ENCODE measurements at regions not wholly inside any gene's neighbourhood (a gene's known extent, or its start where the extent isn't known, plus 50 kb on each side); places are given as distances from the start of the nearest gene placed in this dataset.
"Not testable (repeated sequence)": the region's sequence is repeated elsewhere in the genome, so short reads cannot be mapped to it uniquely, and the experiment has no call there.

GRCh38 chrX:34381241-34381640, 249.1 kb upstream of the FAM47A start:
- H3K4me3 Mint-ChIP-seq, result no peak overlapping the region
- CTCF ChIA-PET, result no interaction called here
- H3K36me3 Mint-ChIP-seq, result no peaks in the 10 kb centered on the region
- intact Hi-C loops (cut with micrococcal nuclease), result no loop called here
- DNase-seq, result no peak
- no peak overlapping the region for H3K27ac Mint-ChIP-seq
- H3K4me1 Mint-ChIP-seq (ENCODE audit: low read depth), result no peaks in the 10 kb centered on the region
- H3K9me3 Mint-ChIP-seq, result no peaks in the 10 kb centered on the region
- no peaks in the 10 kb centered on the region for H3K27me3 Mint-ChIP-seq
- POLR2A ChIA-PET, result no interaction called here

- no peak for DNase-seq
- CTCF ChIA-PET, result no interaction called here
- POLR2A ChIA-PET, result no interaction called here
- Mint-ChIP-seq H3K27ac (no peak overlapping the region), H3K9me3 (no peaks in the 10 kb centered on the region), H3K27me3 (no peaks in the 10 kb centered on the region), H3K36me3 (no peaks in the 10 kb centered on the region), H3K4me1 (ENCODE audit: low read depth) (no peaks in the 10 kb centered on the region), H3K4me3 (no peak overlapping the region)
- intact Hi-C loops (cut with micrococcal nuclease), result no loop called here
Measured at GRCh38 chrX:34379891-34380290, 247.8 kb upstream of the FAM47A start.

DNA sequence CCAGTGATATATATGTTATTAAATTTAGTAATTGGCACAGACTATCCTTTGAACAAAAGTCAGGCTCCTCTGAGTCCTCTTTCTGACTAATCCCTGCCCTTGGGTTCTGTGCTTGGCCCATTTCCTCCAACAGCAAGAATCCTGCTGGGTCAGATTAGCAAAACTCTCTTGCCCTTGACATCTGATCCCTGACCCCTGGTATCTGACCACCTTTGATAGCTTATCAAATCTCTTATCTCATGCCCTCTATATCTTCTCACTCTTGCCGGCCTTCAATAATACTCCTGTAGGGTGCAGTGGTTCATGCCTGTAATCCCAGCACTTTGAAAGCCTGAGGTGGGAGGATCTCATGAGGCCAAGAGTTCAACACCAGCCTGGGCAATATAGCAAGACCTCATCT, 245.5 kb upstream of the FAM47A start:
- ChIA-PET POLR2A (no interaction called here), CTCF (no interaction called here)
- Mint-ChIP-seq H3K36me3 (no peaks in the 10 kb centered on the region), H3K9me3 (no peaks in the 10 kb centered on the region), H3K27me3 (no peaks in the 10 kb centered on the region), H3K4me1 (ENCODE audit: low read depth) (no peaks in the 10 kb centered on the region), H3K4me3 (no peak overlapping the region), H3K27ac (no peak overlapping the region)
- DNase-seq, result no peak
- intact Hi-C loops (cut with micrococcal nuclease), result no loop called here

DNA sequence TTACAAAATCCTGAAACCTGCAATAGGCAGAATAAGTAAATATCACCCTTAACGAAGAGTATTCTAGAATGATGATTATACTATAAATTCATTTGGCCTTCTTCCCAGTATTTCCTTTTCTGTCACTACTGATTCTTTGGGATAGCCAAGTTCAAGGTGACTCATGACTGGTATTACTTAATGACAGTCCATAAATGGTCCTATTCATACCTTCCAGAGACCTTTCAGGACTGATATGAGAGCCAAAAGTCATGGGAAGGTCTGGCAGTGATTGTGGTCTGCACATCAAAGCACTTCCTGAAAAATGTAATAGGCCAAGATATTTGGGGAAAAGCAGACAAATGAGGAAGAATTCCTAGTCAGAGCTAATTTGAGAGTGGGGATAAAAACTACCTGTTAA, 239.6 kb upstream of the FAM47A start:
- ChIA-PET CTCF (no interaction called here), POLR2A (no interaction called here)
- no peak for DNase-seq
- Mint-ChIP-seq H3K27ac (no peak overlapping the region), H3K36me3 (no peaks in the 10 kb centered on the region), H3K4me3 (no peak overlapping the region), H3K9me3 (peaks cover 3% of the 10 kb centered on the region), H3K4me1 (ENCODE audit: low read depth) (no peaks in the 10 kb centered on the region), H3K27me3 (no peaks in the 10 kb centered on the region)
- intact Hi-C loops (cut with micrococcal nuclease), result no loop called here

DNA sequence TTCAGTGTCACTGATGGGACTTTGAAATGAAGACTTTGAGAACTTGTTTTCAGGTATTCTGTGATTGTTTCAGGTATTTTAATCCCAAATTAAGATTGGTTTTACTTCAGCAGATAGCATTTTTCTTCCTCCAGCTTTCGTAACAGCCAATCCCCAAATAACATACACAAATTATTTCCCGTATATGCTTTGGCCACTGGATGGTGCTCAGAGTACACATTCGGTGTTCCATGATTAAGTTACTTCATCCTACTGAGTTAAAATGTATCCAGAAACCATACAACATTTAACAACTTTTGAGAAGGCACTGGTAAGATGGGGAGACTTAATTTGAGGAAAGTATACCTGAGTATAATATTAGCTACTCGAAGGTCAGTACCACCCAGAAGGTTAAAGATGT, 233.4 kb upstream of the FAM47A start:
- intact Hi-C loops (cut with micrococcal nuclease), result no loop called here
- H3K4me3 Mint-ChIP-seq, result no peak overlapping the region
- no peaks in the 10 kb centered on the region for H3K36me3 Mint-ChIP-seq
- H3K27me3 Mint-ChIP-seq, result no peaks in the 10 kb centered on the region
- DNase-seq, result no peak
- CTCF ChIA-PET, result no interaction called here
- no peak overlapping the region for H3K27ac Mint-ChIP-seq
- H3K9me3 Mint-ChIP-seq, result no peaks in the 10 kb centered on the region
- POLR2A ChIA-PET, result no interaction called here
- no peaks in the 10 kb centered on the region for H3K4me1 Mint-ChIP-seq (ENCODE audit: low read depth)

DNA sequence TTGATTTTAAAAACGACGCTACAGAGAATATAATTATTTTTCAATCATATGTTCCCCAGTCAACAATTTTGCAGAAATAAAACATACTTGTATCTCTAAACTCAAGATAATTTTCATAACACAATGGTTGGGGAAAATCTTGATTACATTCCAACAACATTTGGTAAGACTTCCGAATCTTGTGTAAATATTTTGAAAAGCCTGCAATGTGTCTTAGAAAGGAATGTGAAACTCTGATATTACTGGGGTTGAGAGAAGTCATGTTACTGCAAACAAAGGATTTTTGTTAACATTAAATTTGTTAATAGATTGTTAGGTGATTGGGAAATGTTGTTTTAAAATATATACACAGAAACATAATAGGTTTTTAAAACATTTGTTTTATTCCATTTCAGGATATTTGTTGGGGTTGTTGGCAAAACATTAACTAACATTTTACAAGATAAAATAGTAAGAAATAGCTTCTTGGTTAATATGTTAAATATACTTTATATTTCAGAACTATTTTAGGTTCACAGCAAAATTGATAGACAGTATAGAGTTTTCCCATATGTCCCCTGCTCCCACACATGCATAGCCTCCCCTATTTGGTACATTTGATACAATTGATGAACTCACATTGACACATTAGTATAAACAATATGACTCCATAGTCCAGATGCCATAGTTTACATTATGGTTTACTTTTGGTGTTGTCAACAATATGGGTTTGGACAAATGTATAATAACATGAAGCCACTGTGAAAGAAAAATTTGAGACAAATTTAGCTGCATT, 218.6 kb upstream of the FAM47A start:
- no peaks in the 10 kb centered on the region for H3K36me3 Mint-ChIP-seq
- H3K4me3 Mint-ChIP-seq, result no peak overlapping the region
- no peaks in the 10 kb centered on the region for H3K4me1 Mint-ChIP-seq (ENCODE audit: low read depth)
- intact Hi-C loops (cut with micrococcal nuclease), result no loop called here
- H3K9me3 Mint-ChIP-seq, result peaks cover 5% of the 10 kb centered on the region
- H3K27ac Mint-ChIP-seq, result no peak overlapping the region
- CTCF ChIA-PET, result no interaction called here
- no peaks in the 10 kb centered on the region for H3K27me3 Mint-ChIP-seq
- POLR2A ChIA-PET, result no interaction called here
- DNase-seq, result no peak

- Mint-ChIP-seq H3K27ac (no peak overlapping the region), H3K4me3 (no peak overlapping the region), H3K27me3 (no peaks in the 10 kb centered on the region), H3K36me3 (no peaks in the 10 kb centered on the region), H3K9me3 (peaks cover 10% of the 10 kb centered on the region), H3K4me1 (ENCODE audit: low read depth) (no peaks in the 10 kb centered on the region)
- POLR2A ChIA-PET, result no interaction called here
- CTCF ChIA-PET, result no interaction called here
- DNase-seq, result no peak
- intact Hi-C loops (cut with micrococcal nuclease), result no loop called here
Measured at GRCh38 chrX:34343001-34343400, 210.9 kb upstream of the FAM47A start.

DNA sequence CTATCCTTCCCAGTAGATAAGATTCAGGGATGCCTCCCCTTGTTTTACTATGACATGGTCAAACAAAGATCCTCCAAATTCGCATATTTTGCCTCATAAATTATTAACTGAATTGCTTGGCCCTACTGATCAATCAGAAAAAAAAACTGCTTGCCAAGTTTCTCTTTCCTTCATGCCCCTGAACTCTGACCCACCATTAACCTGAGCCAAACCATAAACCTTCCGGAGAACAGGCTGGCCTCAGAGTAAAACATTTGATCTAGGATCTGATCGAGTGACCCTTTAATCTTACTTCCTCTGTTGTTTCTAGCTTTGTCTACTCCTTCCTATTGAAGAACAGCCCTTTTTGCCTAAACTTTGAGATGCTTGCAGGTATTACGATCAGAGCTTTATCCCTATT, 209.7 kb upstream of the FAM47A start:
- intact Hi-C loops (cut with micrococcal nuclease), result no loop called here
- Mint-ChIP-seq H3K9me3 (peaks cover 10% of the 10 kb centered on the region), H3K4me1 (ENCODE audit: low read depth) (no peaks in the 10 kb centered on the region), H3K27ac (no peak overlapping the region), H3K36me3 (no peaks in the 10 kb centered on the region), H3K27me3 (no peaks in the 10 kb centered on the region), H3K4me3 (no peak overlapping the region)
- ChIA-PET POLR2A (no interaction called here), CTCF (no interaction called here)
- no peak for DNase-seq

DNA sequence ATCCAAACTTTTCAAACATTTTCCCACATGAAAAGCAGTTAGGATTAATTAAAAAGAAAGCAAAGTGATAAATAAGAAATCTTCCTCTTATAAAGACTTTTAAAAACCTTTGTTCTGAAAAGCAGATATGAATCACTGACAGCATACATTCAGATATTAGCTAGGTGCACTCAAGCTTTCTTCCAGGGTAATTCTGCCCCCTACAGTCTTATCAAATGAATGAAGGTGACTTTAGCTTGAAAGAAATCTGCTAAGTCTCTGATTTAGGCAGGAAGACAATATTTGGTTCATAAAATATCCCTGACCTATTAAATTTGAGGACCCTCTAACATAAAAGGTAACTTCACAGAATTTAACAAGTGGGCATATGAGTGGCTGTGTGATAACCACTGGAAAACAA, 209.1 kb upstream of the FAM47A start:
- intact Hi-C loops (cut with micrococcal nuclease), result no loop called here
- Mint-ChIP-seq H3K4me3 (no peak overlapping the region), H3K36me3 (no peaks in the 10 kb centered on the region), H3K4me1 (ENCODE audit: low read depth) (no peaks in the 10 kb centered on the region), H3K27me3 (no peaks in the 10 kb centered on the region), H3K27ac (no peak overlapping the region), H3K9me3 (peaks cover 12% of the 10 kb centered on the region)
- CTCF ChIA-PET, result no interaction called here
- POLR2A ChIA-PET, result no interaction called here
- DNase-seq, result no peak

DNA sequence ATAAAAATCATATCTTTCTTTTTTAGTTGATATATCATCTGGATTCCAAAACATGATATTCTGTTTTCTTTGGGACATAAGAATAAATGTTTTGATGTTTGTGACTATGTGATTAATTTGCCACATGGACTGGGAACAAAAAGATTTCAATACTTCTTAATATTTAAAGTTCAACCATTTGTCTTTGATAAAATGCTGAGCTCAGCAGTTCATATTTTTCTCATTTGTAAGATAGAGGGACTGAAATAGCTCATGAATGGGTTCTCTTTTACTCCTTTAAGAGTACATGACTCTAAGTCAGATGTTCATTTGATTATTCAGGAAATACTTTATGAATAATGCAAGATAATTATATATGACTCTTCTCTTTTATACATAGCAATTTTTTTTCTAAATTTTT, 205.9 kb upstream of the FAM47A start:
- Mint-ChIP-seq H3K4me1 (ENCODE audit: low read depth) (no peaks in the 10 kb centered on the region), H3K9me3 (peaks cover 7% of the 10 kb centered on the region), H3K4me3 (no peak overlapping the region), H3K27me3 (no peaks in the 10 kb centered on the region), H3K36me3 (no peaks in the 10 kb centered on the region), H3K27ac (no peak overlapping the region)
- CTCF ChIA-PET, result no interaction called here
- intact Hi-C loops (cut with micrococcal nuclease), result no loop called here
- POLR2A ChIA-PET, result no interaction called here
- no peak for DNase-seq

GRCh38 chrX:34335376-34335775, 203.3 kb upstream of the FAM47A start:
- intact Hi-C loops (cut with micrococcal nuclease); H3K27ac Mint-ChIP-seq; DNase-seq; POLR2A ChIA-PET; H3K4me3 Mint-ChIP-seq; H3K9me3 Mint-ChIP-seq; H3K36me3 Mint-ChIP-seq; CTCF ChIA-PET; H3K27me3 Mint-ChIP-seq; H3K4me1 Mint-ChIP-seq (ENCODE audit: low read depth): not testable (repeated sequence)

GRCh38 chrX:34332334-34332733, 200.2 kb upstream of the FAM47A start:
- H3K4me1 Mint-ChIP-seq (ENCODE audit: low read depth), result no peaks in the 10 kb centered on the region
- H3K36me3 Mint-ChIP-seq, result no peaks in the 10 kb centered on the region
- H3K27ac Mint-ChIP-seq, result no peak overlapping the region
- H3K27me3 Mint-ChIP-seq, result no peaks in the 10 kb centered on the region
- peaks cover 7% of the 10 kb centered on the region for H3K9me3 Mint-ChIP-seq
- intact Hi-C loops (cut with micrococcal nuclease), result no loop called here
- DNase-seq, result no peak
- ChIA-PET CTCF (no interaction called here), POLR2A (no interaction called here)
- H3K4me3 Mint-ChIP-seq, result no peak overlapping the region

- intact Hi-C loops (cut with micrococcal nuclease), result no loop called here
- ChIA-PET POLR2A (no interaction called here), CTCF (no interaction called here)
- H3K4me1 Mint-ChIP-seq (ENCODE audit: low read depth), result no peaks in the 10 kb centered on the region
- no peak overlapping the region for H3K27ac Mint-ChIP-seq
- no peaks in the 10 kb centered on the region for H3K36me3 Mint-ChIP-seq
- peaks cover 2% of the 10 kb centered on the region for H3K9me3 Mint-ChIP-seq
- no peak overlapping the region for H3K4me3 Mint-ChIP-seq
- H3K27me3 Mint-ChIP-seq, result no peaks in the 10 kb centered on the region
- no peak for DNase-seq
Measured at GRCh38 chrX:34325460-34325859, 193.3 kb upstream of the FAM47A start.

DNA sequence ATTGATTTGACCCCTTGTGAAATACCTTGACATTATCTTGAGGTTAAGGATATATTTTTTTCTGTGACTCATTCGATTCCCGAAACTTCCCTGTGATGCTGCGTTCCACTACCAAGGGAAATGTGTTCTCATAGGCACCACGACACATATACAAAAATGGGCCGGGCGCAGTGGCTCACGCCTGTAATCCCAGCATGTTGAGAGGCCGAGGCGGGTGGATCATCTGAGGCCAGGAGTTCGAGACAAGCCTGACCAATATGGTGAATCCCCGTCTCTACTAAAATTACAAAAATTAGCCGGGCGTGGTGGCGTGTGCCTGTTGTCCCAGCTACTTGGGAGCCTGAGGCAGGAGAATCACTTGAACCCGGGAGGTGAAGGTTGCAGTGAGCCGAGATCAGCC, 188.3 kb upstream of the FAM47A start:
- DNase-seq; H3K27ac Mint-ChIP-seq; CTCF ChIA-PET; H3K4me3 Mint-ChIP-seq; H3K4me1 Mint-ChIP-seq (ENCODE audit: low read depth); H3K9me3 Mint-ChIP-seq; H3K36me3 Mint-ChIP-seq; H3K27me3 Mint-ChIP-seq; POLR2A ChIA-PET; intact Hi-C loops (cut with micrococcal nuclease): not testable (repeated sequence)

All from activated CD4-positive, alpha-beta memory T cell treated with anti-CD3 and anti-CD28 coated beads for 36 hours (primary cell).